ENCODE measurements at regions not wholly inside any gene's neighbourhood (a gene's known extent, or its start where the extent isn't known, plus 50 kb on each side); places are given as distances from the start of the nearest gene placed in this dataset.

GRCh38 chr4:56084851-56085250, 136.1 kb downstream of the CEP135 start:
- TF ChIP-seq JUND (IDR thresholded peaks at IDR 0.05) (no peak), EGR1 (IDR thresholded peaks at IDR 0.05; ENCODE audit: low read depth) (no peak)
- DNase-seq (ENCODE audit: low read depth, low spot score), result no peak
- Histone ChIP-seq H4K20me1 (ENCODE audit: insufficient read depth) (no peaks in the 10 kb centered on the region), H3K9me2 (ENCODE audit: insufficient read depth) (no peaks in the 10 kb centered on the region), H3K4me2 (ENCODE audit: low read length) (no peak overlapping the region), H3K27me3 (ENCODE audit: insufficient read depth, low read length) (no peaks in the 10 kb centered on the region), H3K36me3 (ENCODE audit: control insufficient read depth in 1 of 2, insufficient read depth in 2 of 2, low read length in 2 of 2) (no peaks in the 10 kb centered on the region), H3K79me2 (ENCODE audit: insufficient read depth, low read length) (peaks cover 5% of the 10 kb centered on the region; the same call in 1 of the 2 replicates), H3K27ac (ENCODE audit: low read depth, low read length) (no peak overlapping the region), H3K9me3 (ENCODE audit: control insufficient read depth in 1 of 2, insufficient read depth in 1 of 2, low read depth in 1 of 2, low read length in 2 of 2) (no peaks in the 10 kb centered on the region), H3K9ac (ENCODE audit: low read length) (no peak overlapping the region), H2AFZ (ENCODE audit: low read depth, low read length, poor library complexity, severe bottlenecking) (no peak overlapping the region), H3K4me1 (ENCODE audit: control insufficient read depth in 1 of 2, insufficient read depth in 2 of 2, low read length in 2 of 2) (peaks cover 0 to 15% of the 10 kb centered on the region in 2 experiments; a peak in 3 of 4 replicates), H3K4me3 (replicated peaks in 1 of 2; ENCODE audit: low read depth in 1 of 2, low read length in 2 of 2) (no peak overlapping the region)
- ATAC-seq, result no peak
- intact Hi-C loops (cut with micrococcal nuclease), result no loop called here
- ChIA-PET POLR2A (no interaction called here), RAD21 (ENCODE audit: low non-redundant PET in 1 of 2, low total read pairs in 2 of 2, uncharacterized antibody in 2 of 2, unreplicated experiment in 2 of 2) (no interaction called here), CTCF (no interaction called here)
- no TSS peak for BruUV-seq (replicated peaks)

Measured in HCT116 (cell line).